ENCODE measurements at regions not wholly inside any gene's neighbourhood (a gene's known extent, or its start where the extent isn't known, plus 50 kb on each side); places are given as distances from the start of the nearest gene placed in this dataset.

- TF ChIP-seq SRF (IDR thresholded peaks at IDR 0.05; ENCODE audit: low read depth, low read length) (no peak), MAFK (IDR thresholded peaks at IDR 0.05; ENCODE audit: low read depth, low read length) (no peak), CHD7 (IDR thresholded peaks at IDR 0.05; ENCODE audit: insufficient replicate concordance, low read length) (no peak), BACH1 (IDR thresholded peaks at IDR 0.05; ENCODE audit: low read length) (no peak), EGR1 (IDR thresholded peaks at IDR 0.05; ENCODE audit: borderline replicate concordance, low read depth, low read length) (no peak)
These were observed 169.1 kb upstream of the CTNNB1 start (continued) for GRCh38 chr3:41030220-41030619.
